HFF-Myc (cell line): ENCODE measurements at regions not wholly inside any gene's neighbourhood (a gene's known extent, or its start where the extent isn't known, plus 50 kb on each side); places are given as distances from the start of the nearest gene placed in this dataset.

Experiments used
- DNase-seq: peaks from one replicate; pipeline ENCODE4 v3.0.0-alpha.2; 2011; ENCODE audit warnings: low read depth; ENCODE audit errors: extremely low read depth
- H3K4me3 ChIP-seq: replicated peaks from 2 replicates; pipeline ENCODE4 v1.5.1; 2011; ENCODE audit warnings: low read depth, mild to moderate bottlenecking, control low read depth, low read length
- CTCF ChIP-seq: IDR thresholded peaks from 2 replicates; pipeline ENCODE4 v1.5.1; 2012; ENCODE audit warnings: mild to moderate bottlenecking, low read depth, low read length, control low read depth; ENCODE audit errors: missing control alignments

DNA sequence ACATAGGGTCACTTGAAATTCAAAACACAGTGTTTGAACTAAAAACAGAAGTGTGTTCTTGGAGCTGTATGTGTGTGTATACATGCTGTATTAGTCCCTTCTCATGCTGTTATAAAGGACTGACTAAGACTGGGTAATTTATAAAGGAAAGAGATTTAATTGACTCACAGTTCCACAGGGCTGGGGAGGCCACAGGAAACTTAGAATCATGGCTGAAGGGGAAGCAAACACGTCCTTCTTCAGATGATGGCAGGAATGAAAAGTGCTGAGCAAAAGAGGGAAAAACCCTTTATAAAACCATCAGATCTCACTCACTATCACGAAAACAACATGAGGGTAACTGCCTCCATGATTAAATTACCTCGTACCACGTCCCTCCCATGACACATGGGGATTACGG, 224.1 kb downstream of the BCAT1 start:
- TF ChIP-seq CTCF, result no peak
- no peak overlapping the region for H3K4me3 ChIP-seq
- no peak for DNase-seq

GRCh38 chr12:24723759-24724158, 225.1 kb downstream of the BCAT1 start:
- no peak overlapping the region for H3K4me3 ChIP-seq
- TF ChIP-seq CTCF, result no peak
- DNase-seq, result no peak

DNA sequence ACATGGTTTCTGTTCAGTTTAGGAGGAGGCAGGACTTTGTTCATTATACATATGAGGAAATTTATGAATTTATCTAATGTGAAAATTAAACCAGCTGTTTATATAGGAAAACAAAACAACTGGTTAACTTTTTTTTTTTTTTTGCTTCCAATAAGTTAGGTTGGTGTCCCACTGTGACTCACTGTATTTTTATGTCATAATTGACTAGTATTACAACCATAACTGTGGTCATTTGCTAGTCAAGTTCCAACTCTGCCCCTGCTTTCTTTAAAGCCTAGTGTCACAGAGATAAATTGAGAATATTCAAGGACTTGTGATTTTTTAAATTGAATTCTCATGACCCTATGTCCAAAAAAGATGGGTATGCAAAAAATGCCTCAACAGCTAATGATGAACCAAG, 227.7 kb downstream of the BCAT1 start:
- no peak for TF ChIP-seq CTCF
- no peak overlapping the region for H3K4me3 ChIP-seq
- DNase-seq, result no peak

DNA sequence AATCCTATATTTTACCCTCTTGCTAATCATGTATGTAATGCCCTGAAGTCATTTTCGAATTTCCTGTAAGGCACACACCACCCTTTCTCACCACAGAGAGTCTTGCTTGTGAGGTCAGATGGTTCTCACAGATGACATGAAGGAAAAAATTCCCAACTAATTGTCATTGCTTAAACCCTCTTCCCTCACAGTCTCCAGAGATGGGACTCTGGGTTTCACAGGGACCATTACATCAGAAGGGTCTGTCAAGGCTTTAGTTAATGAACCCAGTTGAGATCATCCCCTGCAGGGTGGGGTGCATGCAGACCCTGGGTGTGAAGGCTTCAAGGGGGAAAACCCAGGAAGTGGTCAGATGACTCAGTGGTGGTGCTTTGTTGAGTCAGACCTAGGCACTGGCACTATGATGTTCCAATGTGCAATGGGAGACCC, 229.6 kb downstream of the BCAT1 start:
- no peak overlapping the region for H3K4me3 ChIP-seq
- no peak for TF ChIP-seq CTCF
- DNase-seq, result peak; percentile 27

DNA sequence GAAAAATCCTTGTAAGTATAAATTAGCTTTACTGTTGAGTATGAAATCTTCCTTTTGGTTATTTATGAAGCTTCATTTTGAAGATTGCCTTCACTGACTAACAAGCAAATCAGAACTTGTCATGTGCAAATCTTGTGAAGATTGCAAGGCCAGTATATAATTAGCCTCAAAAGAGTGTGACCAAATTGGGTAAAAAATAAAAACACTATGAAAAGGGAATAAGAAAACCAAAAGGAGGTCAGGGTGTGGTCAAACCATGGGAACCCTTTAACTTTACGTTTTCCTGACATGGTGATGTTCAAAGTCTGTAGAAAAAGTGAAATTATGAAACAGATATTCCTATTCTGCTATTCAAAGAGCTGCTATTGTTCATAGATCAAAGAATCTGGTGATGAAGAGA, 230.3 kb downstream of the BCAT1 start:
- no peak overlapping the region for H3K4me3 ChIP-seq
- DNase-seq, result no peak
- no peak for TF ChIP-seq CTCF

- no peak for TF ChIP-seq CTCF
- DNase-seq, result no peak
- no peak overlapping the region for H3K4me3 ChIP-seq
Measured at GRCh38 chr12:24714237-24714636, 234.7 kb downstream of the BCAT1 start.

- H3K4me3 ChIP-seq, result no peak overlapping the region
- TF ChIP-seq CTCF, result no peak
- no peak for DNase-seq
Measured at GRCh38 chr12:24711056-24712008, 237.6 kb downstream of the BCAT1 start.
